Tibial nerve (tissue), 4 donors: ENCODE measurements at regions not wholly inside any gene's neighbourhood (a gene's known extent, or its start where the extent isn't known, plus 50 kb on each side); places are given as distances from the start of the nearest gene placed in this dataset.

Experiments used
- DNase-seq, 2 donors: peaks; one replicate each; pipeline ENCODE4 v3.0.0-alpha.2; 2019; ENCODE audit warnings: low spot score in 2 of 2
- H3K27ac ChIP-seq, 4 donors: fragments of 200-600 bp; sonication (generic) in 3 of 4; one replicate each; pipeline ENCODE4 v1.5.1; 2017 to 2019; ENCODE audit warnings: mild to moderate bottlenecking in 1 of 4
- H3K27me3 ChIP-seq, 2 donors: fragments of 200-600 bp; sonication (generic) in 1 of 2; one replicate each; pipeline versions ENCODE4 v1.5.1 to v1.6.0; 2017 to 2019
- H3K36me3 ChIP-seq, 3 donors: fragments of 200-600 bp; sonication (generic); one replicate each; pipeline ENCODE4 v1.5.1; 2018 to 2019
- H3K4me1 ChIP-seq, 4 donors: fragments of 200-600 bp; sonication (generic) in 3 of 4; one replicate each; pipeline ENCODE4 v1.5.1; 2017 to 2019
- H3K4me3 ChIP-seq, 4 donors: fragments of 200-600 bp; sonication (generic) in 3 of 4; one replicate each; pipeline ENCODE4 v1.5.1; 2017 to 2019; ENCODE audit warnings: mild to moderate bottlenecking in 1 of 4, moderate library complexity in 1 of 4
- H3K9me3 ChIP-seq, 4 donors: fragments of 200-600 bp; sonication (generic) in 3 of 4; one replicate each; pipeline ENCODE4 v1.5.1; 2017 to 2019
- CTCF ChIP-seq, 5 experiments: fragments of 200-600 bp in 3 of 5; fragments of 450-650 bp in 2 of 5; sonication (generic) in 3 of 5; IDR thresholded peaks; one replicate each; pipeline ENCODE4 v1.5.1; 2016 to 2019; ENCODE audit warnings: antibody characterized with exemption in 5 of 5, mild to moderate bottlenecking in 3 of 5, moderate library complexity in 2 of 5
- EP300 ChIP-seq, 2 donors: sonication (generic); formaldehyde crosslinking; IDR thresholded peaks; one replicate each; pipeline ENCODE4 v1.6.1; 2017; ENCODE audit warnings: antibody characterized with exemption in 2 of 2, mild to moderate bottlenecking in 1 of 2
- POLR2A ChIP-seq, 2 donors: fragments of 450-650 bp; IDR thresholded peaks; one replicate each; pipeline ENCODE4 v1.6.1; 2017; ENCODE audit warnings: antibody characterized with exemption in 2 of 2, mild to moderate bottlenecking in 2 of 2, moderate library complexity in 2 of 2
- WGBS, 2 donors: methylation state at CpG; one replicate each; pipeline ENCODE4 v1.1.5; 2018; 5-methylcytosine and 5-hydroxymethylcytosine counted together

- H3K27me3 ChIP-seq: no peaks in the 10 kb centered on the region
- no peaks in the 10 kb centered on the region for H3K4me1 ChIP-seq
- H3K9me3 ChIP-seq: peaks cover 0 to 17% (median 0%) of the 10 kb centered on the region in 4 donors
- no peak for DNase-seq
- TF ChIP-seq POLR2A (IDR thresholded peaks at IDR 0.05) (no peak), CTCF (IDR thresholded peaks at IDR 0.05) (no peak), EP300 (IDR thresholded peaks at IDR 0.05) (no peak)
- H3K27ac ChIP-seq: no peak overlapping the region
- H3K36me3 ChIP-seq: no peaks in the 10 kb centered on the region
- no peak overlapping the region for H3K4me3 ChIP-seq
- 67 to 80% methylated on average over 4 to 7 of the region's 7 CpGs for WGBS, 2 donors
Observed at GRCh38 chr18:25743646-25744151, 346.7 kb downstream of the SS18 start.

GRCh38 chr18:25739376-25739775, 351.0 kb downstream of the SS18 start:
- no peak for DNase-seq
- no peak for TF ChIP-seq EP300 (IDR thresholded peaks at IDR 0.05)
- no peak for TF ChIP-seq CTCF (IDR thresholded peaks at IDR 0.05)
- TF ChIP-seq POLR2A (IDR thresholded peaks at IDR 0.05): no peak
- no peaks in the 10 kb centered on the region for H3K36me3 ChIP-seq
- H3K27me3 ChIP-seq: no peaks in the 10 kb centered on the region
- H3K4me3 ChIP-seq: no peak overlapping the region
- H3K4me1 ChIP-seq: peaks cover 0 to 3% (median 0%) of the 10 kb centered on the region in 4 donors
- no peak overlapping the region for H3K27ac ChIP-seq
- WGBS, 2 donors: 87 to 89% methylated on average over 2 of the region's 2 CpGs
- no peaks in the 10 kb centered on the region for H3K9me3 ChIP-seq

GRCh38 chr18:25737710-25738311, 352.6 kb downstream of the SS18 start:
- peak; percentile 34 to 57 for DNase-seq
- WGBS, 2 donors: 31 to 49% methylated on average over 5 to 7 of the region's 7 CpGs

GRCh38 chr18:25736516-25736915, 353.9 kb downstream of the SS18 start:
- no peak for TF ChIP-seq POLR2A (IDR thresholded peaks at IDR 0.05)
- no peak for TF ChIP-seq CTCF (IDR thresholded peaks at IDR 0.05)
- no peak for TF ChIP-seq EP300 (IDR thresholded peaks at IDR 0.05)
- H3K9me3 ChIP-seq: no peaks in the 10 kb centered on the region
- H3K4me3 ChIP-seq: no peak overlapping the region
- H3K36me3 ChIP-seq: no peaks in the 10 kb centered on the region
- H3K27me3 ChIP-seq: no peaks in the 10 kb centered on the region
- peak overlapping the region in 1 of 4 donors; percentile 56 for H3K27ac ChIP-seq
- no peak for DNase-seq
- 35 to 50% methylated on average over 5 of the region's 5 CpGs for WGBS, 2 donors
- H3K4me1 ChIP-seq: peaks cover 0 to 3% (median 0%) of the 10 kb centered on the region in 4 donors

More at GRCh38 chr18:25737710-25738311, 352.6 kb downstream of the SS18 start:
- H3K27ac ChIP-seq: no peak overlapping the region
- H3K36me3 ChIP-seq: no peaks in the 10 kb centered on the region
- TF ChIP-seq POLR2A (IDR thresholded peaks at IDR 0.05): no peak
- TF ChIP-seq EP300 (IDR thresholded peaks at IDR 0.05): peak in 1 of 2 donors; percentile 66
- H3K27me3 ChIP-seq: no peaks in the 10 kb centered on the region
- peaks cover 0 to 3% (median 0%) of the 10 kb centered on the region in 4 donors for H3K4me1 ChIP-seq
- no peaks in the 10 kb centered on the region for H3K9me3 ChIP-seq
- no peak overlapping the region for H3K4me3 ChIP-seq

GRCh38 chr18:25735459-25735858, 355.0 kb downstream of the SS18 start:
- Histone ChIP-seq H3K27me3 (no peaks in the 10 kb centered on the region), H3K36me3 (no peaks in the 10 kb centered on the region), H3K27ac (no peak overlapping the region), H3K9me3 (peaks cover 0 to 5% (median 0%) of the 10 kb centered on the region in 4 donors), H3K4me3 (no peak overlapping the region), H3K4me1 (peaks cover 0 to 3% (median 0%) of the 10 kb centered on the region in 4 donors)
- no peak for TF ChIP-seq CTCF (IDR thresholded peaks at IDR 0.05)
- no peak for TF ChIP-seq EP300 (IDR thresholded peaks at IDR 0.05)
- DNase-seq: no peak
- WGBS, 2 donors: 78 to 82% methylated on average over 8 of the region's 8 CpGs
